KBM-7 (cell line): ENCODE measurements at regions not wholly inside any gene's neighbourhood (a gene's known extent, or its start where the extent isn't known, plus 50 kb on each side); places are given as distances from the start of the nearest gene placed in this dataset.

Experiments used
- DNase-seq: peaks from one replicate; pipeline ENCODE4 v3.0.0-alpha.2; 2015
- in situ Hi-C: fragments of 300-500 bp; cut with MboI; formaldehyde crosslinking; loops from 2 replicates; pipeline ENCODE4 v1.14.3; 2020; ENCODE audit warnings: low sequenced_read_pairs, low pct_unique_long_range_greater_than_20kb, mixed read lengths

GRCh38 chr14:97353102-97353501 is 555.9 kb downstream of the VRK1 start:
- DNase-seq, result no peak
- in situ Hi-C loops, result no loop called here

GRCh38 chr14:97354119-97354722 is 557.0 kb downstream of the VRK1 start:
- in situ Hi-C loops, result no loop called here
- no peak for DNase-seq

GRCh38 chr14:97359341-97359740 is 562.2 kb downstream of the VRK1 start:
- no peak for DNase-seq
- in situ Hi-C loops, result no loop called here

GRCh38 chr14:97361181-97361580 is 564.0 kb downstream of the VRK1 start:
- in situ Hi-C loops, result no loop called here
- no peak for DNase-seq

- in situ Hi-C loops, result no loop called here
Measured at GRCh38 chr14:97361958-97362357, 564.8 kb downstream of the VRK1 start.

GRCh38 chr14:97366400-97366799 is 569.2 kb downstream of the VRK1 start:
- in situ Hi-C loops, result no loop called here
- DNase-seq, result no peak

More at GRCh38 chr14:97361958-97362357, 564.8 kb downstream of the VRK1 start:
- no peak for DNase-seq

GRCh38 chr14:97367278-97367677 is 570.1 kb downstream of the VRK1 start:
- in situ Hi-C loops, result no loop called here
- no peak for DNase-seq

GRCh38 chr14:97368049-97368448 is 570.9 kb downstream of the VRK1 start:
- no peak for DNase-seq
- in situ Hi-C loops, result no loop called here

GRCh38 chr14:97368900-97369564 is 571.9 kb downstream of the VRK1 start:
- DNase-seq, result no peak
- in situ Hi-C loops, result no loop called here

GRCh38 chr14:97369901-97370300 is 572.7 kb downstream of the VRK1 start:
- in situ Hi-C loops, result no loop called here
- no peak for DNase-seq

GRCh38 chr14:97376310-97376709 is 579.1 kb downstream of the VRK1 start:
- in situ Hi-C loops, result no loop called here

GRCh38 chr14:97377550-97377949 is 580.4 kb downstream of the VRK1 start:
- in situ Hi-C loops, result no loop called here
- no peak for DNase-seq

More at GRCh38 chr14:97376310-97376709, 579.1 kb downstream of the VRK1 start:
- DNase-seq, result no peak

GRCh38 chr14:97379091-97379531 is 581.9 kb downstream of the VRK1 start:
- in situ Hi-C loops, result no loop called here
- no peak for DNase-seq

- in situ Hi-C loops, result no loop called here
- no peak for DNase-seq
Measured at GRCh38 chr14:97380539-97380941, 583.4 kb downstream of the VRK1 start.

GRCh38 chr14:97381309-97381708 is 584.1 kb downstream of the VRK1 start:
- in situ Hi-C loops, result no loop called here
- no peak for DNase-seq

- DNase-seq, result no peak
- in situ Hi-C loops, result no loop called here
Measured at GRCh38 chr14:97382616-97383226, 585.5 kb downstream of the VRK1 start.

- in situ Hi-C loops, result no loop called here
- DNase-seq, result no peak
Measured at GRCh38 chr14:97385727-97386126, 588.5 kb downstream of the VRK1 start.

GRCh38 chr14:97387252-97387874 is 590.2 kb downstream of the VRK1 start:
- in situ Hi-C loops, result no loop called here
- no peak for DNase-seq

- in situ Hi-C loops, result no loop called here
- no peak for DNase-seq
Measured at GRCh38 chr14:97388408-97388807, 591.2 kb downstream of the VRK1 start.

- in situ Hi-C loops, result no loop called here
Measured at GRCh38 chr14:97390096-97390724, 593.0 kb downstream of the VRK1 start.

More at GRCh38 chr14:97390096-97390724, 593.0 kb downstream of the VRK1 start:
- DNase-seq, result no peak
